ENCODE measurements at regions not wholly inside any gene's neighbourhood (a gene's known extent, or its start where the extent isn't known, plus 50 kb on each side); places are given as distances from the start of the nearest gene placed in this dataset. TPM values are rescaled to one million over a fixed set of nuclear protein-coding genes. Genes with fewer than 3 reads are reported as not detected.

Small RNAs in the stretch of these regions (microRNA-seq; reads per million reads assigned to microRNA genes)
- not detected for gene MIR8054 (ENCODE audit: borderline microRNAs expressed, borderline number of aligned reads, borderline replicate concordance)
